Amniotic epithelial cell (primary cell): ENCODE measurements at regions not wholly inside any gene's neighbourhood (a gene's known extent, or its start where the extent isn't known, plus 50 kb on each side); places are given as distances from the start of the nearest gene placed in this dataset.

Experiments
- DNase-seq: peaks from one replicate; pipeline ENCODE4 v3.0.0-alpha.2; 2010; ENCODE audit warnings: low read depth

GRCh38 chr4:82031376-82031927 is 342.3 kb downstream of the HNRNPD start:
- DNase-seq: no peak

- DNase-seq: peak; percentile 12
These were observed 356.1 kb downstream of the HNRNPD start for GRCh38 chr4:82017680-82018079.

GRCh38 chr4:82005158-82005557 is 368.6 kb downstream of the HNRNPD start:
- no peak for DNase-seq

GRCh38 chr4:81997313-81997712 is 376.5 kb downstream of the HNRNPD start:
- DNase-seq: no peak

GRCh38 chr4:81990898-81991297 is 382.9 kb downstream of the HNRNPD start:
- no peak for DNase-seq

- DNase-seq: no peak
These were observed 383.6 kb downstream of the HNRNPD start for GRCh38 chr4:81990211-81990610.

- DNase-seq: no peak
These were observed 384.6 kb downstream of the HNRNPD start for GRCh38 chr4:81989202-81989601.

GRCh38 chr4:81988178-81988577 is 385.6 kb downstream of the HNRNPD start:
- DNase-seq: no peak

- no peak for DNase-seq
These were observed 389.0 kb downstream of the HNRNPD start for GRCh38 chr4:81984746-81985145.

GRCh38 chr4:81982846-81983540 is 390.8 kb downstream of the HNRNPD start:
- no peak for DNase-seq

GRCh38 chr4:81981218-81981617 is 392.6 kb downstream of the HNRNPD start:
- no peak for DNase-seq

- DNase-seq: no peak
These were observed 399.3 kb downstream of the HNRNPD start for GRCh38 chr4:81974523-81974922.

- DNase-seq: no peak
These were observed 402.0 kb downstream of the HNRNPD start for GRCh38 chr4:81971637-81972381.

GRCh38 chr4:81971061-81971460 is 402.7 kb downstream of the HNRNPD start:
- DNase-seq: no peak

- no peak for DNase-seq
These were observed 403.3 kb downstream of the HNRNPD start for GRCh38 chr4:81970454-81970853.

GRCh38 chr4:81966676-81967075 is 407.1 kb downstream of the HNRNPD start:
- no peak for DNase-seq

- DNase-seq: no peak
These were observed 407.9 kb downstream of the HNRNPD start for GRCh38 chr4:81965911-81966310.

GRCh38 chr4:81965454-81965853 is 408.3 kb downstream of the HNRNPD start:
- DNase-seq: no peak

- no peak for DNase-seq
These were observed 410.1 kb downstream of the HNRNPD start for GRCh38 chr4:81963763-81964020.

GRCh38 chr4:81963015-81963762 is 410.6 kb downstream of the HNRNPD start:
- no peak for DNase-seq

GRCh38 chr4:81960961-81961360 is 412.8 kb downstream of the HNRNPD start:
- no peak for DNase-seq

GRCh38 chr4:81954271-81954670 is 419.5 kb downstream of the HNRNPD start:
- DNase-seq: no peak

GRCh38 chr4:81951891-81952455 is 421.8 kb downstream of the HNRNPD start:
- DNase-seq: no peak
